ENCODE measurements at regions not wholly inside any gene's neighbourhood (a gene's known extent, or its start where the extent isn't known, plus 50 kb on each side); places are given as distances from the start of the nearest gene placed in this dataset.

- no peak for TF ChIP-seq CTCF (IDR thresholded peaks at IDR 0.05; ENCODE audit: partially characterized antibody, unreplicated experiment)
- Mint-ChIP-seq H3K27ac (ENCODE audit: unreplicated experiment) (no peak overlapping the region), H3K4me3 (ENCODE audit: unreplicated experiment) (no peak overlapping the region), H3K4me1 (ENCODE audit: low read depth, unreplicated experiment) (no peaks in the 10 kb centered on the region), H3K36me3 (ENCODE audit: unreplicated experiment) (peaks cover 15% of the 10 kb centered on the region), H3K9me3 (ENCODE audit: unreplicated experiment) (peaks cover 2% of the 10 kb centered on the region), H3K27me3 (ENCODE audit: unreplicated experiment) (no peaks in the 10 kb centered on the region)
- no peak for DNase-seq
Observed at GRCh38 chr13:22375151-22375550, 704.3 kb downstream of the FGF9 start.

GRCh38 chr13:22387899-22388298, 717.0 kb downstream of the FGF9 start:
- peaks cover 1% of the 10 kb centered on the region for H3K9me3 Mint-ChIP-seq (ENCODE audit: unreplicated experiment)
- H3K36me3 Mint-ChIP-seq (ENCODE audit: unreplicated experiment) = no peaks in the 10 kb centered on the region
- H3K27me3 Mint-ChIP-seq (ENCODE audit: unreplicated experiment) = no peaks in the 10 kb centered on the region
- no peak overlapping the region for H3K27ac Mint-ChIP-seq (ENCODE audit: unreplicated experiment)
- no peaks in the 10 kb centered on the region for H3K4me1 Mint-ChIP-seq (ENCODE audit: low read depth, unreplicated experiment)
- DNase-seq = no peak
- H3K4me3 Mint-ChIP-seq (ENCODE audit: unreplicated experiment) = no peak overlapping the region
- no peak for TF ChIP-seq CTCF (IDR thresholded peaks at IDR 0.05; ENCODE audit: partially characterized antibody, unreplicated experiment)

- no peak for TF ChIP-seq CTCF (IDR thresholded peaks at IDR 0.05; ENCODE audit: partially characterized antibody, unreplicated experiment)
- DNase-seq = no peak
- Mint-ChIP-seq H3K27me3 (ENCODE audit: unreplicated experiment) (no peaks in the 10 kb centered on the region), H3K36me3 (ENCODE audit: unreplicated experiment) (no peaks in the 10 kb centered on the region), H3K27ac (ENCODE audit: unreplicated experiment) (no peak overlapping the region), H3K4me3 (ENCODE audit: unreplicated experiment) (no peak overlapping the region), H3K9me3 (ENCODE audit: unreplicated experiment) (no peaks in the 10 kb centered on the region), H3K4me1 (ENCODE audit: low read depth, unreplicated experiment) (no peaks in the 10 kb centered on the region)
Observed at GRCh38 chr13:22399801-22400420, 729.0 kb downstream of the FGF9 start.

GRCh38 chr13:22402682-22403081, 731.8 kb downstream of the FGF9 start:
- no peak for DNase-seq
- Mint-ChIP-seq H3K27ac (ENCODE audit: unreplicated experiment) (no peak overlapping the region), H3K4me3 (ENCODE audit: unreplicated experiment) (no peak overlapping the region), H3K9me3 (ENCODE audit: unreplicated experiment) (no peaks in the 10 kb centered on the region), H3K36me3 (ENCODE audit: unreplicated experiment) (no peaks in the 10 kb centered on the region), H3K4me1 (ENCODE audit: low read depth, unreplicated experiment) (no peaks in the 10 kb centered on the region), H3K27me3 (ENCODE audit: unreplicated experiment) (no peaks in the 10 kb centered on the region)
- TF ChIP-seq CTCF (IDR thresholded peaks at IDR 0.05; ENCODE audit: partially characterized antibody, unreplicated experiment) = no peak

- no peak for DNase-seq
Observed at GRCh38 chr13:22403144-22403543, 732.3 kb downstream of the FGF9 start.

More at GRCh38 chr13:22403144-22403543, 732.3 kb downstream of the FGF9 start:
- Mint-ChIP-seq H3K27ac (ENCODE audit: unreplicated experiment) (no peak overlapping the region), H3K27me3 (ENCODE audit: unreplicated experiment) (no peaks in the 10 kb centered on the region), H3K4me3 (ENCODE audit: unreplicated experiment) (no peak overlapping the region), H3K9me3 (ENCODE audit: unreplicated experiment) (no peaks in the 10 kb centered on the region), H3K4me1 (ENCODE audit: low read depth, unreplicated experiment) (no peaks in the 10 kb centered on the region), H3K36me3 (ENCODE audit: unreplicated experiment) (no peaks in the 10 kb centered on the region)
- TF ChIP-seq CTCF (IDR thresholded peaks at IDR 0.05; ENCODE audit: partially characterized antibody, unreplicated experiment) = no peak

Measured in glutamatergic neuron (in vitro differentiated cells).